GM23338 (cell line): ENCODE measurements at regions not wholly inside any gene's neighbourhood (a gene's known extent, or its start where the extent isn't known, plus 50 kb on each side); places are given as distances from the start of the nearest gene placed in this dataset.

Source experiments
- ATAC-seq: fragments of 200-7000 bp; cut with Tn5 transposase; 3 replicates; pipeline ENCODE4 v1.9.1; 2020
- DNase-seq: peaks from one replicate; pipeline ENCODE4 v3.0.0-alpha.2; 2015; ENCODE audit warnings: low spot score
- H2AFZ ChIP-seq: fragments of 200-600 bp; sonication (generic); 2 replicates; pipeline ENCODE4 v1.8.0; 2016; ENCODE audit warnings: antibody characterized with exemption, mild to moderate bottlenecking, moderate library complexity
- H3F3A ChIP-seq: fragments of 200-600 bp; sonication (generic); replicated peaks from 2 replicates; pipeline ENCODE4 v1.8.0; 2017; ENCODE audit warnings: antibody characterized with exemption, mixed run types, low read depth
- H3K27ac ChIP-seq: fragments of 200-600 bp; sonication (generic); 2 replicates; pipeline ENCODE4 v1.6.1; 2016; ENCODE audit warnings: low read depth
- H3K27me3 ChIP-seq: fragments of 200-600 bp; sonication (generic); 2 replicates; pipeline ENCODE4 v1.8.0; 2016; ENCODE audit warnings: mild to moderate bottlenecking, mixed run types, moderate library complexity; ENCODE audit not compliant: insufficient read depth
- H3K36me3 ChIP-seq: fragments of 200-600 bp; sonication (generic); 2 replicates; pipeline ENCODE4 v1.8.0; 2016; ENCODE audit warnings: mild to moderate bottlenecking; ENCODE audit not compliant: insufficient read depth
- H3K4me1 ChIP-seq: fragments of 200-600 bp; sonication (generic); 2 replicates; pipeline ENCODE4 v1.8.0; 2016; ENCODE audit warnings: mild to moderate bottlenecking, moderate library complexity; ENCODE audit not compliant: insufficient read depth
- H3K4me2 ChIP-seq: fragments of 200-600 bp; sonication (generic); 2 replicates; pipeline ENCODE4 v1.7.1; 2017; ENCODE audit warnings: mixed run types
- H3K4me3 ChIP-seq: fragments of 200-600 bp; sonication (generic); 2 replicates; pipeline ENCODE4 v1.6.1; 2016; ENCODE audit warnings: mixed run types
- H3K79me2 ChIP-seq: fragments of 200-600 bp; sonication (generic); replicated peaks from 2 replicates; pipeline ENCODE4 v1.8.0; 2017; ENCODE audit warnings: mild to moderate bottlenecking; ENCODE audit not compliant: insufficient read depth
- H3K9me2 ChIP-seq: fragments of 200-600 bp; sonication (generic); 2 replicates; pipeline ENCODE4 v1.8.0; 2017; ENCODE audit not compliant: insufficient read depth
- H4K20me1 ChIP-seq: fragments of 200-600 bp; sonication (generic); replicated peaks from 2 replicates; pipeline ENCODE4 v1.8.0; 2017; ENCODE audit warnings: mild to moderate bottlenecking; ENCODE audit not compliant: insufficient read depth
- H3K27ac Mint-ChIP-seq: 2 replicates; pipeline ENCODE4 v1.8.0; 2020; ENCODE audit warnings: inconsistent platforms, mild to moderate bottlenecking, moderate library complexity, mixed read lengths
- H3K27me3 Mint-ChIP-seq: 3 replicates; pipeline ENCODE4 v1.8.0; 2022; ENCODE audit warnings: low read depth, mild to moderate bottlenecking, moderate library complexity, mixed read lengths, inconsistent platforms; ENCODE audit not compliant: insufficient read depth, poor library complexity
- H3K36me3 Mint-ChIP-seq: 3 replicates; pipeline ENCODE4 v1.8.0; 2021; ENCODE audit warnings: low read depth, mild to moderate bottlenecking, inconsistent platforms, moderate library complexity, mixed read lengths
- H3K4me1 Mint-ChIP-seq: 3 replicates; pipeline ENCODE4 v1.8.0; 2020; ENCODE audit warnings: mild to moderate bottlenecking, inconsistent platforms, mixed read lengths
- H3K4me3 Mint-ChIP-seq: 3 replicates; pipeline ENCODE4 v1.8.0; 2021; ENCODE audit warnings: moderate library complexity, mild to moderate bottlenecking, inconsistent platforms, mixed read lengths
- H3K9me3 Mint-ChIP-seq: 3 replicates; pipeline ENCODE4 v1.8.0; 2020; ENCODE audit warnings: moderate library complexity, mild to moderate bottlenecking, inconsistent platforms, mixed read lengths
- CREB1 ChIP-seq: fragments of 250-450 bp; sonication (Bioruptor Pico); IDR thresholded peaks from 2 replicates; pipeline ENCODE4 v1.5.0; 2020; ENCODE audit warnings: low read depth, mild to moderate bottlenecking, moderate library complexity
- CTCF ChIP-seq, 2 experiments: fragments of 200-600 bp in 1 of 2; sonication (generic) in 1 of 2; conservative IDR thresholded peaks; 2 replicates each; pipeline versions ENCODE4 v1.5.1 to v1.6.1; 2016 to 2017; ENCODE audit warnings: antibody characterized with exemption in 2 of 2, low read depth in 2 of 2, mild to moderate bottlenecking in 2 of 2, moderate library complexity in 1 of 2
- EZH2 ChIP-seq: fragments of 200-600 bp; sonication (generic); IDR thresholded peaks from one replicate; pipeline ENCODE4 v1.8.0; 2017; ENCODE audit warnings: antibody characterized with exemption, mild to moderate bottlenecking, low read depth; ENCODE audit not compliant: unreplicated experiment
- EZH2phosphoT487 ChIP-seq: fragments of 200-600 bp; sonication (generic); IDR thresholded peaks from one replicate; pipeline ENCODE4 v1.8.1; 2018; ENCODE audit warnings: antibody characterized with exemption; ENCODE audit not compliant: unreplicated experiment
- JUNB ChIP-seq: IDR thresholded peaks from one replicate; pipeline ENCODE4 v1.6.1; 2016; ENCODE audit warnings: antibody characterized with exemption; ENCODE audit not compliant: unreplicated experiment
- NANOG ChIP-seq: IDR thresholded peaks from 2 replicates; pipeline ENCODE4 v1.6.1; 2016; ENCODE audit warnings: antibody characterized with exemption, borderline replicate concordance
- REST ChIP-seq: IDR thresholded peaks from one replicate; pipeline ENCODE4 v1.6.1; 2018; ENCODE audit warnings: antibody characterized with exemption; ENCODE audit not compliant: unreplicated experiment
- ZNF114 ChIP-seq: fragments of 250-450 bp; sonication (Bioruptor Pico); IDR thresholded peaks from 2 replicates; pipeline ENCODE4 v1.5.0; 2020; ENCODE audit warnings: mild to moderate bottlenecking, moderate library complexity
- ZNF331 ChIP-seq: fragments of 250-450 bp; sonication (Bioruptor Pico); IDR thresholded peaks from 2 replicates; pipeline ENCODE4 v1.5.0; 2020; ENCODE audit warnings: low read depth, mild to moderate bottlenecking, moderate library complexity
- TF ChIP-seq, protein P1 (sequence below): IDR thresholded peaks from 2 replicates; pipeline ENCODE4 v1.6.1; 2016; ENCODE audit warnings: antibody characterized with exemption

- Histone ChIP-seq H3K4me3 (no peak overlapping the region), H3K4me2 (no peak overlapping the region), H3K36me3 (no peaks in the 10 kb centered on the region), H3F3A (no peaks in the 10 kb centered on the region), H3K79me2 (no peaks in the 10 kb centered on the region), H2AFZ (no peak overlapping the region), H3K9me2 (no peaks in the 10 kb centered on the region), H3K27me3 (no peaks in the 10 kb centered on the region), H3K4me1 (no peaks in the 10 kb centered on the region), H4K20me1 (no peaks in the 10 kb centered on the region), H3K27ac (no peak overlapping the region)
- no peak for DNase-seq
- Mint-ChIP-seq H3K4me1 (peaks cover 3% of the 10 kb centered on the region), H3K4me3 (no peak overlapping the region), H3K27ac (no peak overlapping the region), H3K36me3 (no peaks in the 10 kb centered on the region), H3K27me3 (no peaks in the 10 kb centered on the region), H3K9me3 (no peaks in the 10 kb centered on the region; the same call in 2 of the 3 replicates)
- no peak for ATAC-seq
- no peak for TF ChIP-seq REST
- TF ChIP-seq CTCF (conservative IDR thresholded peaks at IDR 0.05; ENCODE audit: low read depth in 2 of 2), result no peak
- TF ChIP-seq EZH2, result no peak
- TF ChIP-seq ZNF114, result no peak
- TF ChIP-seq, protein P1, sequence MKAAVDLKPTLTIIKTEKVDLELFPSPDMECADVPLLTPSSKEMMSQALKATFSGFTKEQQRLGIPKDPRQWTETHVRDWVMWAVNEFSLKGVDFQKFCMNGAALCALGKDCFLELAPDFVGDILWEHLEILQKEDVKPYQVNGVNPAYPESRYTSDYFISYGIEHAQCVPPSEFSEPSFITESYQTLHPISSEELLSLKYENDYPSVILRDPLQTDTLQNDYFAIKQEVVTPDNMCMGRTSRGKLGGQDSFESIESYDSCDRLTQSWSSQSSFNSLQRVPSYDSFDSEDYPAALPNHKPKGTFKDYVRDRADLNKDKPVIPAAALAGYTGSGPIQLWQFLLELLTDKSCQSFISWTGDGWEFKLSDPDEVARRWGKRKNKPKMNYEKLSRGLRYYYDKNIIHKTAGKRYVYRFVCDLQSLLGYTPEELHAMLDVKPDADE, result no peak
- no peak for TF ChIP-seq NANOG
- no peak for TF ChIP-seq EZH2phosphoT487
- TF ChIP-seq JUNB, result no peak
- no peak for TF ChIP-seq ZNF331 (CRISPR knock-in tag)
- no peak for TF ChIP-seq CREB1 (CRISPR knock-in tag)
Measured at GRCh38 chr13:50168786-50169185, 153.5 kb downstream of the KCNRG start.
